IMR-90 (cell line): ENCODE measurements at regions not wholly inside any gene's neighbourhood (a gene's known extent, or its start where the extent isn't known, plus 50 kb on each side); places are given as distances from the start of the nearest gene placed in this dataset.

Source experiments
- ATAC-seq: fragments of 200-7000 bp; cut with Tn5 transposase; 2 replicates; pipeline ENCODE4 v1.9.1; 2020; ENCODE audit warnings: low read depth, mild to moderate bottlenecking, moderate library complexity
- BruUV-seq: library from RNA; stranded (reverse); fragments of 400-500 nt; replicated peaks from 2 replicates; lab custom pipeline; 2021; lab: Mats Ljungman, UMichigan
- CTCF ChIA-PET: fragments of 300-600 bp; formaldehyde crosslinking; extraction: SDS; loops from one replicate; lab custom pipeline; 2021; ENCODE audit warnings: antibody characterized with exemption; lab: Yijun Ruan, JAX
- POLR2A ChIA-PET: fragments of 300-600 bp; sonication (Branson Sonifier 250); formaldehyde crosslinking; loops from one replicate; lab custom pipeline; 2022; ENCODE audit warnings: antibody characterized with exemption; ENCODE audit not compliant: unreplicated experiment; lab: Charles Lee
- DNase-seq: peaks from one replicate; pipeline ENCODE4 v3.0.0; 2013
- H2AFZ ChIP-seq: replicated peaks from 2 replicates; pipeline ENCODE3; 2013; ENCODE audit warnings: low read length, mild to moderate bottlenecking; ENCODE audit not compliant: poor library complexity
- H2AK5ac ChIP-seq: 2 replicates; pipeline ENCODE4 v1.6.1; 2013; ENCODE audit warnings: low read depth, low read length, inconsistent platforms
- H2AK9ac ChIP-seq: replicated peaks from 2 replicates; pipeline ENCODE3; 2013; ENCODE audit warnings: mild to moderate bottlenecking, low read depth, low read length, moderate library complexity; ENCODE audit not compliant: poor library complexity
- H2BK120ac ChIP-seq: 2 replicates; pipeline ENCODE4 v1.6.1; 2013; ENCODE audit warnings: low read depth, low read length, inconsistent platforms
- H2BK15ac ChIP-seq: 3 replicates; pipeline ENCODE4 v1.6.1; 2013; ENCODE audit warnings: low read depth, low read length, inconsistent platforms
- H2BK20ac ChIP-seq: 2 replicates; pipeline ENCODE4 v1.6.1; 2013; ENCODE audit warnings: low read depth, mild to moderate bottlenecking, inconsistent platforms, low read length, moderate library complexity
- H2BK5ac ChIP-seq: 2 replicates; pipeline ENCODE4 v1.6.1; 2013; ENCODE audit warnings: mild to moderate bottlenecking, low read depth, low read length, inconsistent platforms; ENCODE audit not compliant: poor library complexity, severe bottlenecking
- H3K14ac ChIP-seq: replicated peaks from 2 replicates; pipeline ENCODE4 v1.6.1; 2013; ENCODE audit warnings: low read depth, low read length, inconsistent platforms
- H3K18ac ChIP-seq: 2 replicates; pipeline ENCODE4 v1.6.1; 2013; ENCODE audit warnings: low read depth, low read length, control low read depth
- H3K23ac ChIP-seq: 2 replicates; pipeline ENCODE4 v1.6.1; 2013; ENCODE audit warnings: low read depth, low read length, inconsistent platforms
- H3K27ac ChIP-seq: 2 replicates; pipeline ENCODE4 v1.5.1; 2013; ENCODE audit warnings: mild to moderate bottlenecking, control low read depth, low read length; ENCODE audit not compliant: insufficient read depth
- H3K27me3 ChIP-seq: 2 replicates; pipeline ENCODE4 v1.6.1; 2013; ENCODE audit warnings: low read length; ENCODE audit not compliant: control insufficient read depth, insufficient read depth
- H3K36me3 ChIP-seq: 2 replicates; pipeline ENCODE4 v1.6.1; 2013; ENCODE audit warnings: low read length, mixed read lengths; ENCODE audit not compliant: control insufficient read depth, insufficient read depth
- H3K4ac ChIP-seq: 2 replicates; pipeline ENCODE4 v1.6.1; 2013; ENCODE audit warnings: low read depth, low read length, inconsistent platforms
- H3K4me1 ChIP-seq: 2 replicates; pipeline ENCODE4 v1.6.1; 2013; ENCODE audit warnings: low read length, mixed read lengths; ENCODE audit not compliant: control insufficient read depth, insufficient read depth
- H3K4me2 ChIP-seq: 2 replicates; pipeline ENCODE4 v1.6.1; 2013; ENCODE audit warnings: low read depth, mild to moderate bottlenecking, control low read depth, low read length, moderate library complexity
- H3K4me3 ChIP-seq: 2 replicates; pipeline ENCODE4 v1.5.1; 2013; ENCODE audit warnings: low read depth, mild to moderate bottlenecking, control low read depth, low read length, moderate library complexity; ENCODE audit not compliant: insufficient read depth
- H3K56ac ChIP-seq: 2 replicates; pipeline ENCODE4 v1.6.1; 2013; ENCODE audit warnings: low read length, inconsistent platforms; ENCODE audit not compliant: insufficient read depth; ENCODE audit errors: extremely low read depth
- H3K79me1 ChIP-seq, 2 experiments: 2 replicates each; pipeline ENCODE4 v1.6.1; 2013; ENCODE audit warnings: low read length in 2 of 2, inconsistent platforms in 1 of 2, low read depth in 1 of 2
- H3K9ac ChIP-seq: 2 replicates; pipeline ENCODE4 v1.6.1; 2013; ENCODE audit warnings: low read depth, low read length, control low read depth
- H3K9me1 ChIP-seq: 2 replicates; pipeline ENCODE4 v1.6.1; 2013; ENCODE audit warnings: low read length, inconsistent platforms; ENCODE audit not compliant: insufficient read depth
- H3K9me3 ChIP-seq: 2 replicates; pipeline ENCODE4 v1.6.1; 2013; ENCODE audit warnings: low read length; ENCODE audit not compliant: control insufficient read depth, insufficient read depth
- H4K20me1 ChIP-seq: 2 replicates; pipeline ENCODE4 v1.6.1; 2013; ENCODE audit warnings: low read length, inconsistent platforms; ENCODE audit not compliant: insufficient read depth
- H4K5ac ChIP-seq: 2 replicates; pipeline ENCODE4 v1.6.1; 2013; ENCODE audit warnings: mild to moderate bottlenecking, low read depth, low read length, control low read depth
- H4K8ac ChIP-seq, 2 experiments: 2 replicates each; pipeline ENCODE4 v1.6.1; 2013; ENCODE audit warnings: low read depth in 2 of 2, low read length in 2 of 2, control low read depth in 1 of 2, inconsistent platforms in 1 of 2
- H4K91ac ChIP-seq: 2 replicates; pipeline ENCODE4 v1.6.1; 2013; ENCODE audit warnings: low read depth, low read length, inconsistent platforms; ENCODE audit not compliant: insufficient read depth
- CEBPB ChIP-seq: IDR thresholded peaks from 2 replicates; pipeline ENCODE4 v1.6.1; 2012; ENCODE audit warnings: low read depth, low read length, improper control_type of control experiment
- ELK1 ChIP-seq: fragments of 150-350 bp; IDR thresholded peaks from 2 replicates; pipeline ENCODE4 v1.6.1; 2016; ENCODE audit warnings: low read depth, mild to moderate bottlenecking, low read length, moderate library complexity, borderline replicate concordance
- MXI1 ChIP-seq: IDR thresholded peaks from 2 replicates; pipeline ENCODE4 v1.6.1; 2012; ENCODE audit warnings: low read depth, mild to moderate bottlenecking, low read length, moderate library complexity, borderline replicate concordance
- NFE2L2 ChIP-seq: fragments of 150-350 bp; IDR thresholded peaks from 2 replicates; pipeline ENCODE4 v1.6.1; 2016; ENCODE audit warnings: low read depth, mild to moderate bottlenecking, low read length
- RCOR1 ChIP-seq: IDR thresholded peaks from 2 replicates; pipeline ENCODE4 v1.6.1; 2012; ENCODE audit warnings: mild to moderate bottlenecking, low read length, improper control_type of control experiment; ENCODE audit not compliant: insufficient replicate concordance
- RFX5 ChIP-seq: IDR thresholded peaks from 2 replicates; pipeline ENCODE4 v1.8.0; 2012; ENCODE audit warnings: low read depth, mild to moderate bottlenecking, low read length, moderate library complexity
- USF2 ChIP-seq: fragments of 150-350 bp; IDR thresholded peaks from 2 replicates; pipeline ENCODE4 v1.6.1; 2017; ENCODE audit warnings: mild to moderate bottlenecking, antibody characterized with exemption, low read length, low read depth
- WGBS, 2 experiments: methylation state at CpG; one replicate each; pipeline versions ENCODE4 v1.1.5 to v1.1.7; 2013; ENCODE audit warnings: missing lambda C conversion rate in 2 of 2; ENCODE audit not compliant: insufficient read length in 1 of 2; ENCODE audit errors: extremely low coverage in 2 of 2; 5-methylcytosine and 5-hydroxymethylcytosine counted together
- dilution Hi-C: fragments of 300-500 bp; cut with HindIII; formaldehyde crosslinking; loops from one replicate; pipeline ENCODE4 v1.14.3; 2018; ENCODE audit warnings: low sequenced_read_pairs; ENCODE audit not compliant: unreplicated experiment
- in situ Hi-C: fragments of 300-500 bp; cut with MboI; formaldehyde crosslinking; loops from 3 replicates; pipeline ENCODE4 v1.14.3; 2019; ENCODE audit warnings: low sequenced_read_pairs, inconsistent platforms, mixed read lengths
- intact Hi-C: fragments of 100-400 bp; cut with micrococcal nuclease; formaldehyde crosslinking; loops from 2 replicates; pipeline ENCODE4 v1.10.0; 2022

GRCh38 chr3:103349760-103350159, 914.9 kb downstream of the ZPLD1 start:
- WGBS, 2 experiments = no CpG with 5 or more reads among the region's 4 CpGs
- ChIA-PET CTCF (no interaction called here), POLR2A (no interaction called here)
- Histone ChIP-seq H2AK9ac (no peak overlapping the region), H3K14ac (no peak overlapping the region), H4K5ac (no peak overlapping the region), H3K79me1 (no peaks in the 10 kb centered on the region), H4K20me1 (no peaks in the 10 kb centered on the region), H3K4me2 (no peak overlapping the region), H3K27me3 (no peaks in the 10 kb centered on the region), H2BK120ac (no peak overlapping the region), H3K4me1 (no peaks in the 10 kb centered on the region), H3K56ac (no peak overlapping the region), H3K4me3 (no peak overlapping the region), H3K9me1 (no peaks in the 10 kb centered on the region), H2BK20ac (no peak overlapping the region), H4K91ac (no peak overlapping the region), H4K8ac (no peak overlapping the region), H3K4ac (no peak overlapping the region), H2BK15ac (no peak overlapping the region), H3K23ac (no peak overlapping the region), H3K18ac (no peak overlapping the region), H2AFZ (no peak overlapping the region), H3K9ac (no peak overlapping the region), H2BK5ac (no peak overlapping the region), H3K27ac (no peak overlapping the region), H3K36me3 (no peaks in the 10 kb centered on the region), H2AK5ac (no peak overlapping the region), H3K9me3 (no peaks in the 10 kb centered on the region)
- BruUV-seq = no TSS peak
- DNase-seq (no peak), ATAC-seq (no peak)
- in situ Hi-C loops = no loop called here
- intact Hi-C loops = no loop called here
- dilution Hi-C loops = no loop called here
- no peak for TF ChIP-seq RFX5
- TF ChIP-seq NFE2L2 = no peak
- TF ChIP-seq USF2 = no peak
- no peak for TF ChIP-seq CEBPB
- TF ChIP-seq MXI1 = no peak
- TF ChIP-seq RCOR1 = no peak
- TF ChIP-seq ELK1 = no peak
